Brain microvascular endothelial cell (primary cell): ENCODE measurements at regions not wholly inside any gene's neighbourhood (a gene's known extent, or its start where the extent isn't known, plus 50 kb on each side); places are given as distances from the start of the nearest gene placed in this dataset.
"Not testable (repeated sequence)": the region's sequence is repeated elsewhere in the genome, so short reads cannot be mapped to it uniquely, and the experiment has no call there.

Source experiments
- DNase-seq: peaks from one replicate; pipeline ENCODE4 v3.0.0-alpha.2; 2020
- H3K27ac ChIP-seq: fragments of 250-450 bp; sonication (Bioruptor Pico); 2 replicates; pipeline ENCODE4 v1.5.1; 2020; ENCODE audit warnings: mild to moderate bottlenecking, moderate library complexity
- H3K27me3 ChIP-seq: fragments of 250-450 bp; sonication (Bioruptor Pico); replicated peaks from 2 replicates; pipeline ENCODE4 v1.5.1; 2020; ENCODE audit warnings: mild to moderate bottlenecking
- H3K36me3 ChIP-seq: fragments of 250-450 bp; sonication (Bioruptor Pico); replicated peaks from 2 replicates; pipeline ENCODE4 v1.5.1; 2020; ENCODE audit warnings: mild to moderate bottlenecking
- H3K4me3 ChIP-seq: 2 replicates; pipeline ENCODE4 v1.5.1; 2011; ENCODE audit warnings: low read depth, mild to moderate bottlenecking, control low read depth, low read length, moderate library complexity
- CTCF ChIP-seq: IDR thresholded peaks from 2 replicates; pipeline ENCODE4 v1.5.1; 2011; ENCODE audit warnings: low read depth, mild to moderate bottlenecking, moderate library complexity, low read length, control low read depth, inconsistent platforms; ENCODE audit errors: missing control alignments
- in situ Hi-C: cut with HindIII; loops from 2 replicates; pipeline ENCODE4 v1.10.0; 2017; ENCODE audit warnings: low sequenced_read_pairs, low pct_ligation_motif_present

- DNase-seq, result no peak
- TF ChIP-seq CTCF, result no peak
- in situ Hi-C loops, result no loop called here
- Histone ChIP-seq H3K27me3 (no peaks in the 10 kb centered on the region), H3K27ac (no peak overlapping the region), H3K4me3 (no peak overlapping the region), H3K36me3 (no peaks in the 10 kb centered on the region)
Observed at GRCh38 chr12:115798309-115798917, 479.1 kb downstream of the MED13L start.

- no peak for DNase-seq
- in situ Hi-C loops, result no loop called here
- no peak for TF ChIP-seq CTCF
- Histone ChIP-seq H3K4me3 (no peak overlapping the region), H3K27ac (no peak overlapping the region), H3K36me3 (no peaks in the 10 kb centered on the region), H3K27me3 (no peaks in the 10 kb centered on the region)
Observed at GRCh38 chr12:115794659-115795081, 482.8 kb downstream of the MED13L start.

GRCh38 chr12:115791331-115791730 lies 486.2 kb downstream of the MED13L start:
- TF ChIP-seq CTCF, result no peak
- Histone ChIP-seq H3K27me3 (no peaks in the 10 kb centered on the region), H3K27ac (no peak overlapping the region), H3K36me3 (no peaks in the 10 kb centered on the region), H3K4me3 (no peak overlapping the region)
- DNase-seq, result no peak
- in situ Hi-C loops, result no loop called here

- H3K27ac ChIP-seq, result no peak overlapping the region
- TF ChIP-seq CTCF, result no peak
- in situ Hi-C loops, result no loop called here
- no peak for DNase-seq
- no peak overlapping the region for H3K4me3 ChIP-seq
- H3K36me3 ChIP-seq, result no peaks in the 10 kb centered on the region
- H3K27me3 ChIP-seq, result no peaks in the 10 kb centered on the region
Observed at GRCh38 chr12:115790526-115790925, 487.0 kb downstream of the MED13L start.

GRCh38 chr12:115786490-115786889 lies 491.0 kb downstream of the MED13L start:
- H3K36me3 ChIP-seq, H3K4me3 ChIP-seq, H3K27me3 ChIP-seq, in situ Hi-C loops, H3K27ac ChIP-seq, DNase-seq: not testable (repeated sequence)

- no peak overlapping the region for H3K27ac ChIP-seq
Observed at GRCh38 chr12:115785548-115785947, 491.9 kb downstream of the MED13L start.

More at GRCh38 chr12:115785548-115785947, 491.9 kb downstream of the MED13L start:
- in situ Hi-C loops, result no loop called here
- DNase-seq, result no peak
- no peak overlapping the region for H3K4me3 ChIP-seq
- no peak for TF ChIP-seq CTCF
- H3K27me3 ChIP-seq, result no peaks in the 10 kb centered on the region
- H3K36me3 ChIP-seq, result no peaks in the 10 kb centered on the region
